Gastroesophageal sphincter (tissue), 3 donors: ENCODE measurements at regions not wholly inside any gene's neighbourhood (a gene's known extent, or its start where the extent isn't known, plus 50 kb on each side); places are given as distances from the start of the nearest gene placed in this dataset.

Experiments used
- CTCF ChIP-seq, 4 experiments: fragments of 200-600 bp in 2 of 4; fragments of 450-650 bp in 2 of 4; sonication (generic) in 1 of 4; IDR thresholded peaks; one replicate each; pipeline ENCODE4 v1.5.1; 2017 to 2019; ENCODE audit warnings: antibody characterized with exemption in 4 of 4, mild to moderate bottlenecking in 2 of 4, moderate library complexity in 2 of 4
- POLR2A ChIP-seq, 2 donors: fragments of 450-650 bp; IDR thresholded peaks; one replicate each; pipeline ENCODE4 v1.6.1; 2017; ENCODE audit warnings: antibody characterized with exemption in 2 of 2, mild to moderate bottlenecking in 2 of 2, moderate library complexity in 1 of 2

GRCh38 chr2:184527058-184527457 lies 71.3 kb upstream of the ZNF804A start:
- no peak for TF ChIP-seq POLR2A (IDR thresholded peaks at IDR 0.05)
- TF ChIP-seq CTCF (IDR thresholded peaks at IDR 0.05) = no peak
